Retinal pigment epithelial cell (primary cell): ENCODE measurements at regions not wholly inside any gene's neighbourhood (a gene's known extent, or its start where the extent isn't known, plus 50 kb on each side); places are given as distances from the start of the nearest gene placed in this dataset.

Source experiments
- DNase-seq: peaks from one replicate; pipeline ENCODE4 v3.0.0-alpha.2; 2010; ENCODE audit warnings: low read depth
- H3K4me3 ChIP-seq: 2 replicates; pipeline ENCODE4 v1.5.1; 2011; ENCODE audit warnings: mild to moderate bottlenecking, low read length, control low read depth, moderate library complexity
- TF ChIP-seq, protein P1 (sequence below): conservative IDR thresholded peaks from 2 replicates; pipeline ENCODE4 v1.5.1; 2011; ENCODE audit warnings: low read depth, low read length, control low read depth, inconsistent platforms

DNA sequence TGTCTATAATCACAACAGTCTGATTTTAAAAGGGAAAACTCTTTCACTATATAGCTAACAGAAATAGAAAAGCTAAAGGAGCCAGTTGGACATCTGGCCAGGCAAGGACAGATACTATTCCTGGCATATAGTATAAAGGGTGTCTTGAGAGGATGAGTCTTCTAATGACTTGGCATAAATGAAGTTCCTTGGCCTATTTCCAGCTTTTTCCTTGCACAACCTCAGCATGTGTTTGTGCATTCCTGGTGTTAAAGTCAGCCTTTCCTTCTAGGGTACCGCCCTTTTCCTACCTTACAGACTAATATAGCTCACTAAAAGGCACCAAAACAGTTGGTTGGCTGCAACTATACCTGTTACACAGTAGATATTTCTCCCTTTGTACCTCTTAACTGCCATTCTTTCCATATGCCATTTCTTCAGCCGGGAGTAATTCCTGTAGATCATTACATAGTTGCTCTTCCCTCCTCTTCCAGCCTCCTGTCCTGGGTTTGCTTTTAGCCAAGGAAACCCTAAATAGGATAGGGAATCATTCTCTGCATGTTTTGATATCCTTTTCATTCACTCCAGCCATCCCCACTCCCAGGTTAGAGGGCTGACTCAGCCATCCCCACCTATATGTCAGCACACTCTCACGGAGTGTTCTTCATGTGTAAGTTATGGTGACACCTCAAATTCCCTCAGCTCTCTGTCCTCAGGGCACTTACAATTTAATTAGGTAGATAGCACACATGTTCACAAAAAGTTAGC, 102.1 kb upstream of the MDFIC start:
- no peak overlapping the region for H3K4me3 ChIP-seq
- TF ChIP-seq, protein P1, sequence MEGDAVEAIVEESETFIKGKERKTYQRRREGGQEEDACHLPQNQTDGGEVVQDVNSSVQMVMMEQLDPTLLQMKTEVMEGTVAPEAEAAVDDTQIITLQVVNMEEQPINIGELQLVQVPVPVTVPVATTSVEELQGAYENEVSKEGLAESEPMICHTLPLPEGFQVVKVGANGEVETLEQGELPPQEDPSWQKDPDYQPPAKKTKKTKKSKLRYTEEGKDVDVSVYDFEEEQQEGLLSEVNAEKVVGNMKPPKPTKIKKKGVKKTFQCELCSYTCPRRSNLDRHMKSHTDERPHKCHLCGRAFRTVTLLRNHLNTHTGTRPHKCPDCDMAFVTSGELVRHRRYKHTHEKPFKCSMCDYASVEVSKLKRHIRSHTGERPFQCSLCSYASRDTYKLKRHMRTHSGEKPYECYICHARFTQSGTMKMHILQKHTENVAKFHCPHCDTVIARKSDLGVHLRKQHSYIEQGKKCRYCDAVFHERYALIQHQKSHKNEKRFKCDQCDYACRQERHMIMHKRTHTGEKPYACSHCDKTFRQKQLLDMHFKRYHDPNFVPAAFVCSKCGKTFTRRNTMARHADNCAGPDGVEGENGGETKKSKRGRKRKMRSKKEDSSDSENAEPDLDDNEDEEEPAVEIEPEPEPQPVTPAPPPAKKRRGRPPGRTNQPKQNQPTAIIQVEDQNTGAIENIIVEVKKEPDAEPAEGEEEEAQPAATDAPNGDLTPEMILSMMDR, result no peak
- DNase-seq, result peak; percentile 61

DNA sequence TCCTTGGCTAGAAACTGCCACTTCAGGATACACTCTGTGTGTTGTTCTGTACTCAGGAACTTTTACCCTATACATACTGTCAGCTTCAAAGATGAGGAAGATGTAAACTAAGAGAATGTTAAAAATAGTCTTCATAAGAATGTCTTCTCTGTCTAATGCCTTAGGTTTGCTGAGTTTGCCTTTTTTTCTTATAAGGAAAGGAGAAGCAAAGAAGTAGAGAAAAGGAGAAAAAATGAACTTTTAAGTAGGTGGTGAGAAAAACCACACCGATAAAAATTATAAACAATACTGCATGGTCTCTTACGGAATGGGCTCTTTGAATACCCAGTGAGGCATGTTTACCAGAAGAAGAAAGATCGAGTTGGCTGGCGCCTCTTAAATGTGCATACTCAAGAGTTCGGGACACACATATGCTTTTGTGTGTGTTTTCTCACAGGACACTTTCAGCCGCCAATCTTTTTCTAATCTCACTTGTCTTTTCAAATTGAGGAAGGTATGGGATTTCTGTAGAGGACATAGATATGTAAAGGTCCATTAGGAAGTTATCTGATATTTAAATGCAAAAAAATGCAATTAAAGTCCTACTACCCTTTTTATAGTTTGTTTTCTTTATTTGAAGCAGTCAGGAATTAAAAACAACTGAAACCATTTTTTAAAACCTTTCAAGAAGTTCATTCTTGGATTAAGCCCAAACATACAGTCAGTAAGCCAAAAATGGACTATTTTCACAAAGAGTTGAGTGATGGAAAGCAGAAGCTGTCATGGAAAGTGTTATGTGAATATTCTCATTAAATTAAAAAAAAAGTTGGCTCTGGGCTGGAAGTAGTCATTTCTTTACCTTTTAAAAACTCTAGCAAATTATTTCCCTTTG, 100.6 kb upstream of the MDFIC start:
- no peak overlapping the region for H3K4me3 ChIP-seq
- no peak for DNase-seq

GRCh38 chr7:114822131-114822530, 99.8 kb upstream of the MDFIC start:
- DNase-seq, result no peak
- H3K4me3 ChIP-seq, result no peak overlapping the region
- TF ChIP-seq, protein P1, result no peak

More for the DNA sequence above, 100.6 kb upstream of the MDFIC start:
- TF ChIP-seq, protein P1, result no peak

- H3K4me3 ChIP-seq, result no peak overlapping the region
- TF ChIP-seq, protein P1, result no peak
- no peak for DNase-seq
Measured at GRCh38 chr7:114822844-114823243, 99.0 kb upstream of the MDFIC start.

- DNase-seq, result no peak
- H3K4me3 ChIP-seq, result no peak overlapping the region
- TF ChIP-seq, protein P1, result no peak
Measured at GRCh38 chr7:114823290-114823689, 98.6 kb upstream of the MDFIC start.

DNA sequence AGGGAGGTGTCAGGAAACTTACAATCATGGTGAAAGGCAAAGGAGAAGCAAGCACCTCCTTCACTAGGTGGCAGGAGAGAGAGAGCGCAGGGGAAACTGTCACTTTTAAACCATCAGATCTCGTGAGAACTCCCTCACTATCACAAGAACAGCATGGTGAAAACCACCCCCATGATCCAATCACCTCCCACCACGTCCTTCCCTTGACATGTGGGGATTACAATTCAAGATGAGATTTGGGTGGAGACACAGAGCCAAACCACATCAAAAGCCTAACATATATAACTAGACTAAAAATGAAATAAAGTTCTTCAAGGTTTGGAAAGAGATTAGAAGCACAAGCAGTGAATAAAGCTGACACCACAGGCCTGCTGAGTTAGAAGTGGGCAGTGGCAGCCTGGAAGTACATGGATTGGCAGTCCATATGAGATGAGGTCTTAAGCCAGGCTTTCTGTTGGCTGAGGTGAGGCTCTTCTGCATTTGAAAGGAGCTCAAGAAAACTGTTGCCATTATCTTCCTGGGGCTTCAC, 96.4 kb upstream of the MDFIC start:
- TF ChIP-seq, protein P1, result peak; percentile 13
- no peak for DNase-seq
- H3K4me3 ChIP-seq, result no peak overlapping the region
